ENCODE measurements at regions not wholly inside any gene's neighbourhood (a gene's known extent, or its start where the extent isn't known, plus 50 kb on each side); places are given as distances from the start of the nearest gene placed in this dataset.

DNA sequence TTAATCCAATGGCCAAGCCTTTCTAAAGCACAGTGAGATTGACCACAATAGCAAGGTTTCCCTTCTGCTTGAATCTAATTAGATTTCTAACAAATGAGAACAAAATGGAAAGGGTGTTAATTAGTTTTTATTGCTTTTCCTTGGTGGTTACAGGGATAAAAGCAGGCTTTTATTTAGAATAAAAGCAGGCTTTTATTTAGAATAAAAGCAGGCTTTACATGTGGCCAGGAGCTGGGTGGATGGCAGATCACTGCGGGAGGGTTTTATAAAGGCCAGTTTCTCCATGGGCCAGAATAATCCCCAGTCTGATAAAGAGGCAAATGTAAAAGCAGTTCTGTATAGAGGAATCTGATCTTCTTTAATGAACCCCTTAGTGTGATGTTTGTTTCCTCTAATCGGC, 470.2 kb downstream of the TMEM232 start:
- H2BK12ac ChIP-seq (ENCODE audit: low read depth, low read length): no peak overlapping the region
- no peak overlapping the region for H4K8ac ChIP-seq (ENCODE audit: extremely low read depth, insufficient read depth, low read length)
- H3K56ac ChIP-seq (replicated peaks; ENCODE audit: insufficient read length, low read depth, low read length): no peak overlapping the region
- H3K23ac ChIP-seq (ENCODE audit: insufficient read length): no peak overlapping the region
- H2BK20ac ChIP-seq (ENCODE audit: low read length): no peak overlapping the region
- WGBS, 2 experiments (ENCODE audit: extremely low coverage in 1 of 2, insufficient coverage in 1 of 2, insufficient read length in 1 of 2, insufficient replicate concordance in 2 of 2, low coverage in 1 of 2, low lambda C conversion rate in 2 of 2, missing lambda C conversion rate in 1 of 2): 89% methylated on average over 2 of the region's 2 CpGs; no CpG with 5 or more reads in 1 of the 2 experiments
- no peaks in the 10 kb centered on the region for H3K36me3 ChIP-seq (ENCODE audit: control insufficient read depth in 2 of 4, insufficient read depth in 4 of 4, low read length in 3 of 4)
- H3K9me3 ChIP-seq (ENCODE audit: insufficient read depth in 2 of 2, low read depth in 1 of 2, low read length in 1 of 2): no peaks in the 10 kb centered on the region
- no peaks in the 10 kb centered on the region for H4K20me1 ChIP-seq (replicated peaks in 1 of 2; ENCODE audit: control insufficient read depth in 1 of 2, insufficient read depth in 2 of 2, low read length in 2 of 2)
- H3K4me3 ChIP-seq (ENCODE audit: extremely low read depth in 1 of 4, insufficient read depth in 2 of 4, low read depth in 3 of 4, low read length in 4 of 4): no peak overlapping the region
- FAIRE-seq (no peak), DNase-seq (ENCODE audit: low read depth in 1 of 2, low spot score in 2 of 2) (no peak)
- ChIA-PET CTCF (ENCODE audit: partially characterized antibody) (interaction anchor here (0.6 to 1.8 kb wide), 2 partner anchors 12 to 110 kb away, joined by 6 to 7 read pairs; no protein-coding TSS in a partner anchor), POLR2A (ENCODE audit: partially characterized antibody) (no interaction called here)
- no peak overlapping the region for H2BK120ac ChIP-seq (replicated peaks; ENCODE audit: low read depth, low read length)
- H3K4me2 ChIP-seq (ENCODE audit: insufficient read depth in 1 of 2, low read depth in 2 of 2, low read length in 2 of 2): no peak overlapping the region
- H2BK15ac ChIP-seq (ENCODE audit: low read length): no peak overlapping the region
- H3K27ac ChIP-seq (ENCODE audit: low read depth, low read length): no peak overlapping the region
- no peaks in the 10 kb centered on the region for H3K79me2 ChIP-seq (ENCODE audit: control insufficient read depth in 1 of 2, insufficient read depth in 2 of 2, low read length in 2 of 2)
- H3K27me3 ChIP-seq (replicated peaks in 1 of 4; ENCODE audit: control insufficient read depth in 3 of 4, extremely low read depth in 1 of 4, insufficient read depth in 3 of 4, low read length in 3 of 4): no peaks in the 10 kb centered on the region
- no peak overlapping the region for H2AK5ac ChIP-seq (ENCODE audit: low read depth, low read length)
- no peak overlapping the region for H3K18ac ChIP-seq (ENCODE audit: extremely low read depth, low read length)
- H3K79me1 ChIP-seq (ENCODE audit: low read depth, low read length): no peaks in the 10 kb centered on the region
- no peak overlapping the region for H4K5ac ChIP-seq (ENCODE audit: insufficient read length, low read depth, low read length)
- no peak overlapping the region for H2BK5ac ChIP-seq (ENCODE audit: low read depth, low read length)
- H3K4ac ChIP-seq (replicated peaks; ENCODE audit: insufficient read length, low read depth, low read length): no peak overlapping the region
- no peak overlapping the region for H3K9ac ChIP-seq (replicated peaks in 1 of 4; ENCODE audit: extremely low read depth in 1 of 4, low read depth in 3 of 4, low read length in 3 of 4)
- H2AFZ ChIP-seq (ENCODE audit: low read length): no peak overlapping the region
- H3K14ac ChIP-seq (ENCODE audit: insufficient read length): no peak overlapping the region
- no peak overlapping the region for H4K91ac ChIP-seq (replicated peaks; ENCODE audit: insufficient read length, low read length)
- no peaks in the 10 kb centered on the region for H3K23me2 ChIP-seq (ENCODE audit: low read depth, low read length)
- H3K4me1 ChIP-seq (replicated peaks in 1 of 4; ENCODE audit: control insufficient read depth in 3 of 4, insufficient read depth in 4 of 4, low read length in 3 of 4): peaks cover 1 to 10% (median 7%) of the 10 kb centered on the region in 4 experiments; a peak in 4 of 7 replicates
- TF ChIP-seq CHD1 (IDR thresholded peaks at IDR 0.05; ENCODE audit: low read depth, low read length): no peak
- no peak for TF ChIP-seq BACH1 (IDR thresholded peaks at IDR 0.05; ENCODE audit: low read length)
- no peak for TF ChIP-seq ASH2L (IDR thresholded peaks at IDR 0.05; ENCODE audit: low read length)
- no peak for TF ChIP-seq RXRA (IDR thresholded peaks at IDR 0.05; ENCODE audit: insufficient read depth, low read depth, low read length)
- no peak for TF ChIP-seq JUN (IDR thresholded peaks at IDR 0.05; ENCODE audit: low read depth, low read length)
- no peak for TF ChIP-seq RAD21 (IDR thresholded peaks at IDR 0.05 in 1 of 2, conservative IDR thresholded peaks at IDR 0.05 in 1 of 2; ENCODE audit: low read depth in 2 of 2, low read length in 2 of 2)
- no peak for TF ChIP-seq SP1 (IDR thresholded peaks at IDR 0.05; ENCODE audit: low read depth, low read length)
- no peak for TF ChIP-seq CBX8 (IDR thresholded peaks at IDR 0.05; ENCODE audit: borderline replicate concordance, low read depth, low read length)
- no peak for TF ChIP-seq YY1 (IDR thresholded peaks at IDR 0.05; ENCODE audit: low read depth, low read length)
- no peak for TF ChIP-seq EZH2 (IDR thresholded peaks at IDR 0.05; ENCODE audit: low read depth, low read length, severe bottlenecking)
